T-helper 1 cell treated with Interleukin-12 subunit alpha and Interleukin-12 subunit beta and Interleukin-4 antibody, amounts not matched to agents 30 ng/mL and 1 ng/mL, for 36 hours (primary cell): ENCODE measurements at regions not wholly inside any gene's neighbourhood (a gene's known extent, or its start where the extent isn't known, plus 50 kb on each side); places are given as distances from the start of the nearest gene placed in this dataset.

ENCODE experiments used
- intact Hi-C: fragments of 100-400 bp; cut with micrococcal nuclease; formaldehyde crosslinking; loops from one replicate; pipeline ENCODE4 v1.15.1; 2024

DNA sequence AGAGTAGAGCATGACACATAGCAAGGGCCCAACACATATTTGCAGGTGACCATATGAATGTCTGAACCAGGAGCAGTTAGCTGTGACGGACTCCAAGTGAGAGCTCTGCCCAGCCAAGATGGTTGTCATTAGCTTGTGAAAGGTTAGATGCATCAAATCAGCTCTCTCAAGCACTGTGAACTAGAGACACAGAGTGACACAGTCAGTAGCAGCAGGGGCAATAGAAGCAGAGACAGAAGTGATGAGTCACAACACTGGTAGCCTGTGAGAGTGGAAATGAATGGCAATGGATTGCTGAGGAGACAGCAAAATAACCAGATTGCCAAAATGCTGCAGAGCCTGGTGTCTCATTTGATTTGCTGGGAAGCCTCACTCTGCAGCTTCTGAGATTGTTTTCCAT, 558.9 kb downstream of the PKHD1 start:
- intact Hi-C loops: no loop called here

DNA sequence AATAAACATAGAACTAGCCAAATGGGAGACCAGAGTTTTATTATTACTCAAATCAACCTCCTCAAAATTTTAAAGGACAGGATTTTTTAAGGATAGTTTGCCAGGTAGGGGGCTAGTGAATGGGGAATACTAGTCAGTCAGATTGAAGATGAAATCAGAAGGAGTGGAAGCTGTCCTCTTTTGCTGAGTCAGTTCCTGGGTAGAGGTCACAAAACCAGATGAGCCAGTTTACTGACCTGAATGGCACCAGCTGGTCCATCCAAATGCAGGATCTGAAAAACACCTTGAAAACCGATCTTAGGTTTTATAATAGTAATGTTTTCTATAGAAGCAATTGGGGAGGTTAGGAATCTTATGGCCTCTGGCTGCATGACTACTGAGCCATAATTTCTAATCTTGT, 558.2 kb downstream of the PKHD1 start:
- intact Hi-C loops: no loop called here

DNA sequence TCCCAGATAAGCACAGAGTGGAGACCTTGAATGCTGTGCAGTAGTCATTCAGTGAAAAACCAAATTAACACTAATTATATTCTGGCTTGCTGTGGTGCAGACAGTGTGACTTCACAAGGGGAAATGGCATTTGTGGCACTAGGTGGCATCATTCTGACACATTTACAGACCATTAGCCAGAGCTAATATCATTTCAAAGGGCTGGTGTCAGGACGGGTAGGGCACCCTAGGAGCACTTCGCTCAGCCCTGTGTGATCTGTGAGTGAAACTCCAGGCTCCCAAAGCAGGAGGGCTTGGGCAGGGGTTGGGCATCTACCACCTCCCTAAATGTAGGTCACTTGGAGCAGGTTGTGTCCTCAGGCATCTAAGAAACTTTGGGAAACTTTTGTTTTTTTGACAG, 555.8 kb downstream of the PKHD1 start:
- intact Hi-C loops: no loop called here

DNA sequence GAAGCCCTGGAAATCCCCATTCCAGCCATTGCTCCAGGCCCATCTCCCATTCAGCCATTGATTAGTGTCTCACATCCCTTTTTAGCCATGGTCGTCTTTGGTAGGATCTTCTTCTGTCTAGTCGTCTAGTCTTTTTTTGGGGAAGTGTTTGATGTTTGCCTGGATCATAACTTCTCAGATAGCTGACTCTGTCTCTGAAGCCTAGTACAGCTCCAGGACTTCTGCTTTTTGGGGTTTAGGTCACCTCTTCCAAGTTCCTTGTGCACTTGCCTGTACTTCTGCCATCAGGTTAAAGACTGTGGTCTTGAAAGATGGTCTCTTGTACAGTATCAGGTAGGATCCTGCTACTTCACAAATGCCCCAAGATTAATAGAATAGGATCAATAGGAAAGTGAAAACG, 553.5 kb downstream of the PKHD1 start:
- intact Hi-C loops: no loop called here

DNA sequence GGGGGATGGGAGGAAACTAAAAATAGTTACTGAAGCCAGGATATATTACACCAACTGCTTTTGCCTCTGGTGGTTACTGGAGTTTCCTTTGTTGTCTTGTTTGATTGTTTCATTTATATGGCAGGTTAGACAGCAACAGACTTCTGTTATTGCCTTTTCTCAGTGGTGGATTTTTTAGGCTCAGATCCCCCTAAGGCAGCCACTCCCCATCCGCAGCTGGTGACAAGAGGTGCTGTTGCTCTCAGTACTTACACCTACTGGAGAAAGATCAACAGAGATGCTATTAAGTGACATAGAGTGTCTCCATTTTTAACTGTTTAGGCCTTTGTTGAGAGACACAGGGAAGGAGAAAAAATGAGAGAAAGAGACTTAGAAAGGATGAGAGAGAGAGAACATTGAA, 552.1 kb downstream of the PKHD1 start:
- intact Hi-C loops: no loop called here

DNA sequence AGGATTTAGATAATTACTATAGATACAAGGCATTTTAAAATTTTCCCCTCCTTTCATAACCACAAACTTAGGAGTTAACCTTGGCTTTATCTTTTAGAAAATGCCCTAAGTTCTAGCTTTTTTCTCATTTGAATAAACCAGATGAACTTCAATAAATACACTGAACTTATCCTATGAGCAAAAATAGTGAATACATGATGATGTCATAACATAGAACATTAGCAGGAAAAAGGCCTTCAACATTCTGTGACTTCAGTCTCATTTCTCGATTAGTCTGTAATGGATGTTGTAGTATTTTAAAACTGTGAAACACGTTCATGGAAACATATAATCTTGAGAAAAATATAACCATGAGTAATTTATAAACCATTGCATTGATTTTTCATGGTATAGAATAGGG, 550.7 kb downstream of the PKHD1 start:
- intact Hi-C loops: loop anchor here (1.0 kb wide), 1 partner anchor 33 kb away; no protein-coding TSS in a partner anchor

DNA sequence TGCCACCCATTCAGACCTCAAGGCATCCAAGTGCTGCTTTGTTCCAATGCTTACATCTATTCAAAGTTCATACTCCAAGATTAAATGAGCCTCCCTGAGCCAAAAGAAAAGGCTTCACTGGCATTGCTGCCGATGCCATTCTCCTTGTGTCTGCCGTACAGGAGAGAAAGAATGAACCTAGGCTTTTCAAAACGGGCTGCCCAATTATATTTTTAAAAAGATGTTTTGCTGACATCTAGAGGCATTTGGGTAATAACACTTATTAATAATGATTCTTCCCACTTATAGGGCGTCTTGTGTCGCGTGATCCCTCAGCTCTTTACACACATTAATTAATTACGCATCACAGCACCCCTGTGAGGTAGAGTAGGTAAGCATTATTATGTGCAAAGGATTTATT, 545.6 kb downstream of the PKHD1 start:
- intact Hi-C loops: no loop called here

DNA sequence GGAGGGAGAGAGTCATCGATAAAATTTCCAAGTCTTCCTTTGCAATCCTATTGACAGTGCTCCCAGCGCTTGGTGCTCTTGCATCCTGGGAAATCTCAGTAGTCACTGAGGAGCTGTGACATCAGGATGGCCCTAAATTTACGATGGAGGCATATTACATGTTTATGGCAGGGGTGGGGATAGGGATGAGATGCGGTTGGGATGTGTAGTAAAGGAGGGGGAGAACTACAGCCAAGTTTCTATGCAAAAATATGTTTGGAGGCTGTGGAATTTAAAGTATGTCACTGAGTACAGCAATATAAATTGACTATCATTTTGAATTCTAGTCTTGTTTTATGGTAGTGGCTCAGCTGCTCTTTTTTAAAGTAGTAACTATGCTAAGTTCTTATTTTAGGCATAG, 544.9 kb downstream of the PKHD1 start:
- intact Hi-C loops: no loop called here

DNA sequence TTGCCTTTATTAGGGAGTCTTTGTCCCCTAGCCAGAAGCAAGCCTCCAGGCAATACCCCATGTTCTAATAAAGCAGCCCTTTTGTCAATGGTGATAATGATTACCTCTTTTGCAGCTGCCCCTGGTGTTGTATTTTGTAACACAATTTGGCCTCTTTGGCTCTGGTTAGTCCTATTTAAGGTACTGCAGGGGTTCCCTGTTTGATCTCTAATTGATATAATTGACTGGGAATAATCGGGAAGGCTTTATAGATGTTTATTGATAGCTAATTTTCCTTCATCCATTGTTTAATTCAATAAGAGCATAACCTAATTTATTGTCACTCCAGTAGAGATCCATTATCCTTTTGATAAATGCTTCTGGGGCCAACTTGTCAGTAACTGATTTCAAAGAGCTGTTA, 537.2 kb downstream of the PKHD1 start:
- intact Hi-C loops: no loop called here

DNA sequence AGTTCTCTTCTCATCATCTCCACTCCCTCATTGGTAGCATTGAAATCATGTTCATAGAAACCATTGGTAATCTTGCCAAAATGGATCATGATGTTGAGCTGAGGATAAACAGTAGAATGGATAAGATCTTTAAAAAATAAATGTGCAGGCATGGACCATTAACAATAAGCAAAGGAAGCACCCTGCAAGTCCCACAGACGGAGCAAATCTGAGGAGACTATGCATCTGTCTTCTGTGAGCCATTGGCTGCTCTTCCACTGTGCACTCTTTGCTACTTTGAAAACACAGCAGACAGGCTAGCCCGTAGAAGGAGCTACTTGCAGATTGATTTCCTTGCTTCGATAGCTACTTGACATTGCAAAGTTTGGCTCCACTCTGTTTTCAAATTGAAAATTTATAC, 535.0 kb downstream of the PKHD1 start:
- intact Hi-C loops: no loop called here

DNA sequence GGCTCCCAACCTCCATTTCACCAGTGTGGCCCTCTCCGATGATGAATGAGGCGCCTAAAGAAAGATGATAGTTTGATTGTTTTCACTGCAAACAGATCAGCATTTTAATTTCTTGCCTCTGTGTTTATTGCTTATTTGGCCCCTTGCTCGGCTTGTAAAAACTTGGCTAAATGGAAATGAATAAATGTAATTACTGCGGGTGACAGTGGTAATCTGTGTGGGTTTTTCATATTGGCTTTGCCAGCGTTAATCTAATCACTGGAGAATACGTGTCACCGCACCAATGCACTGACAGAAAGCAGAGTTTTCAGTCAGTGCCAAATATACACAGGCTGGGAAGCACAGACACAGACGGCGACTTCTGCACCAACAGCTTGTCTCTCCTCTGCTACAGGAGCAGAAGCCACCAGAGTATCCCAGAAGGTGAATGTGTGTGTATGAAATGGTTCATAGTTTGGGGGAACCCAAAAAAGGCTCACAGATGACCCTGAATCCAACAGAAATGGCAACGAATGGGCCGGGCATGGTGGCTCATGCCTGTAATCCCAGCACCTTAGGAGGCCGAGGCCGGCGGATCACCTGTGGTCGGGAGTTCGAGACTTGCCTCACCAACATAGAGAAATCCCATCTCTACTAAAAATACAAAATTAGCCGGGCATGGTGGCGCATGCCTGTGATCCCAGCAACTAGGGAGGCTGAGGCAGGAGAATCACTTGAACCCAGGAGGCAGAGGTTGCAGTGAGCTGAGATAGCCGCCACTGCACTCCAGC, 534.0 kb downstream of the PKHD1 start:
- intact Hi-C loops: no loop called here

DNA sequence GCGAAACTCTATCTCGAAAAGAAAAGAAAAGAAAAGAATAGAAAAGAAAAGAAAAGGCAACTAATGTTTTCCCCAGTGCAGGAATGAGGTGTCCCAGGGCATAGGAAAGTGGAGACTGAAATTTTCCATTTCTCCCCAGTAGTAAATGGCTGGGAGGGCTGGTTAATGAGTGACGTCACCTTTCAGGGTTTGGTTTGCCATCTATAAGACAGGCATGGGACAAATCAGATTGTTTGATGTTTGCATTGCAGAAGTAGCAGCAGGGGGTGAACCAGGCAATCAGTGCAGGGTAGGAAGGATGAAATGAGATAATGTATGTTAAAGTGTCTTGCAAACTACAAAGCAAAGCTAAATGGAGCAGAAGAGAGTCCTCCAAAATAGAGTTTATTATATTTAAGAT, 533.4 kb downstream of the PKHD1 start:
- intact Hi-C loops: no loop called here

DNA sequence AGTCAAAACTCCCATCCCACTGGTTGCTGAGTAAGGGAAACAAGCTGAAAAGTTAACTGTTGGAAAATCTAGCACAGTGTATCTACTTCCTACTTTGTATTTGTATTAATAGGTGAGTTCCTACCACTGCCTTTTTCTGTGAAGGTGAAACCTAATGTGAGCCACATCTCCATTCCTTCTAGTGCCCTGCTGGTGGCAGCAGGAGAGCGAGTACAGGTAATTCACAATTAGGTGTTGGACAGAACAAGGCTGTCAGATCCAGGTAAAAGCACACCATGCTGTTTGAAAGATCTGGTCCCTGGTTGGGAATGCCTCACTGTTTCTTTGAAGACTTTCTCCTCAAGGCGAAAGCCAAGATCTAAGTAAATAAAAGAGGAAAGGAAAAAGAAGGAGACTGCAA, 528.4 kb downstream of the PKHD1 start:
- intact Hi-C loops: no loop called here

DNA sequence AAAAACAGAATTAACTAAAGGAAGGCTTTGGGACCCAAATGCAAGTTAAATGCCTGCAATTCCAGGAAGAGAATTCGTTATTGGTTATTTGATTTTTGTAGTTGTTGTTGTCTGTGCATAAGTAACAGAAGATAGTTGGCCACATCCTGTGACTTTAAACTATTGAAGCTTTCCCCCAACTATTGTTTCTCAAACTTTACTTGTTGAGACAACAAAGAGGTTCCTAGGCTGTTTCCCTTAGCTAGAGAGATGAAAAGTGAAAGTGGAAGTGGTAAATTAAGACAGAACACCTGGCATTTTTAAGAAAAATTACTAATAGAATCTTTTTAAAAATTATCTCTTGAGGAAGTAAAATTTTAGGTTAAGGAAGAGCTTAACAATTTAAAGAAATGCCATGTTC, 525.2 kb downstream of the PKHD1 start:
- intact Hi-C loops: no loop called here
